ENCODE measurements at regions not wholly inside any gene's neighbourhood (a gene's known extent, or its start where the extent isn't known, plus 50 kb on each side); places are given as distances from the start of the nearest gene placed in this dataset.

- ChIA-PET CTCF (no interaction called here), POLR2A (no interaction called here)
These were observed 145.8 kb downstream of the TFAP2C start for GRCh38 chr20:56774873-56775272.

GRCh38 chr20:56776345-56776744 lies 147.2 kb downstream of the TFAP2C start:
- CTCF ChIA-PET: no interaction called here
- H3K4me3 Mint-ChIP-seq: no peak overlapping the region

More at GRCh38 chr20:56774873-56775272, 145.8 kb downstream of the TFAP2C start:
- DNase-seq (no peak), ATAC-seq (ENCODE audit: poor library complexity) (no peak)
- no peak overlapping the region for H3K27ac Mint-ChIP-seq
- Histone ChIP-seq H3K4me1 (ENCODE audit: insufficient read depth, low read length) (peaks cover 4% of the 10 kb centered on the region), H3K27ac (ENCODE audit: low read depth in 1 of 2, low read length in 2 of 2) (no peak overlapping the region), H3K27me3 (ENCODE audit: control insufficient read depth in 1 of 2, insufficient read depth in 2 of 2, low read length in 2 of 2) (peaks cover 0 to 9% of the 10 kb centered on the region in 2 experiments), H3K4me3 (ENCODE audit: low read length) (no peak overlapping the region), H3K9me3 (ENCODE audit: control insufficient read depth in 1 of 2, insufficient read depth in 1 of 2, low read length in 2 of 2) (peaks cover 0 to 6% of the 10 kb centered on the region in 2 experiments), H3K36me3 (ENCODE audit: insufficient read depth, low read length) (no peaks in the 10 kb centered on the region)
- no peak for TF ChIP-seq CTCF (IDR thresholded peaks at IDR 0.05)
- H3K4me1 Mint-ChIP-seq (ENCODE audit: low read depth): peaks cover 15% of the 10 kb centered on the region
- intact Hi-C loops (cut with DNase I, micrococcal nuclease): no loop called here
- no peaks in the 10 kb centered on the region for H3K9me3 Mint-ChIP-seq
- no peaks in the 10 kb centered on the region for H3K36me3 Mint-ChIP-seq (ENCODE audit: low read depth)
- H3K4me3 Mint-ChIP-seq: no peak overlapping the region
- H3K27me3 Mint-ChIP-seq: peaks cover 8% of the 10 kb centered on the region

GRCh38 chr20:56778765-56779195 lies 149.7 kb downstream of the TFAP2C start:
- no peak for TF ChIP-seq CTCF (IDR thresholded peaks at IDR 0.05)
- Mint-ChIP-seq H3K36me3 (ENCODE audit: low read depth) (no peaks in the 10 kb centered on the region), H3K9me3 (no peaks in the 10 kb centered on the region), H3K27ac (peak overlapping the region; percentile 60), H3K27me3 (peaks cover 5% of the 10 kb centered on the region), H3K4me3 (peak overlapping the region; percentile 1), H3K4me1 (ENCODE audit: low read depth) (peaks cover 19% of the 10 kb centered on the region)
- no peak overlapping the region for H3K27ac ChIP-seq (ENCODE audit: low read depth in 1 of 2, low read length in 2 of 2)
- ATAC-seq (ENCODE audit: poor library complexity) (peak; percentile 51), DNase-seq (peak in 4 of 14 experiments; percentile 8 to 28 (median 14))
- peaks cover 0 to 6% of the 10 kb centered on the region in 2 experiments for H3K9me3 ChIP-seq (ENCODE audit: control insufficient read depth in 1 of 2, insufficient read depth in 1 of 2, low read length in 2 of 2)
- peaks cover 4% of the 10 kb centered on the region for H3K4me1 ChIP-seq (ENCODE audit: insufficient read depth, low read length)
- H3K27me3 ChIP-seq (ENCODE audit: control insufficient read depth in 1 of 2, insufficient read depth in 2 of 2, low read length in 2 of 2): peaks cover 0 to 9% of the 10 kb centered on the region in 2 experiments
- intact Hi-C loops (cut with DNase I, micrococcal nuclease): no loop called here
- H3K36me3 ChIP-seq (ENCODE audit: insufficient read depth, low read length): no peaks in the 10 kb centered on the region
- ChIA-PET POLR2A (no interaction called here), CTCF (no interaction called here)
- no peak overlapping the region for H3K4me3 ChIP-seq (ENCODE audit: low read length)

More at GRCh38 chr20:56776345-56776744, 147.2 kb downstream of the TFAP2C start:
- Histone ChIP-seq H3K27me3 (ENCODE audit: control insufficient read depth in 1 of 2, insufficient read depth in 2 of 2, low read length in 2 of 2) (peaks cover 0 to 9% of the 10 kb centered on the region in 2 experiments), H3K27ac (ENCODE audit: low read depth in 1 of 2, low read length in 2 of 2) (no peak overlapping the region), H3K36me3 (ENCODE audit: insufficient read depth, low read length) (no peaks in the 10 kb centered on the region), H3K4me1 (ENCODE audit: insufficient read depth, low read length) (peaks cover 4% of the 10 kb centered on the region), H3K4me3 (ENCODE audit: low read length) (no peak overlapping the region), H3K9me3 (ENCODE audit: control insufficient read depth in 1 of 2, insufficient read depth in 1 of 2, low read length in 2 of 2) (peaks cover 0 to 6% of the 10 kb centered on the region in 2 experiments)
- ATAC-seq (ENCODE audit: poor library complexity) (no peak), DNase-seq (no peak)
- POLR2A ChIA-PET: no interaction called here
- intact Hi-C loops (cut with DNase I, micrococcal nuclease): no loop called here
- no peaks in the 10 kb centered on the region for H3K36me3 Mint-ChIP-seq (ENCODE audit: low read depth)
- no peak overlapping the region for H3K27ac Mint-ChIP-seq
- TF ChIP-seq CTCF (IDR thresholded peaks at IDR 0.05): no peak
- H3K27me3 Mint-ChIP-seq: no peaks in the 10 kb centered on the region
- no peaks in the 10 kb centered on the region for H3K9me3 Mint-ChIP-seq
- H3K4me1 Mint-ChIP-seq (ENCODE audit: low read depth): peaks cover 19% of the 10 kb centered on the region

Measured in CD4-positive, alpha-beta T cell (primary cell).